HFFc6 (cell line): ENCODE measurements at regions not wholly inside any gene's neighbourhood (a gene's known extent, or its start where the extent isn't known, plus 50 kb on each side); places are given as distances from the start of the nearest gene placed in this dataset.

ENCODE experiments used
- DNase-seq: peaks from one replicate; pipeline ENCODE4 v3.0.0-alpha.2; 2018
- H3K27ac Mint-ChIP-seq: 2 replicates; pipeline ENCODE4 v1.8.0; 2020; ENCODE audit warnings: mild to moderate bottlenecking, mixed read lengths
- H3K27me3 Mint-ChIP-seq: 2 replicates; pipeline ENCODE4 v1.8.0; 2021; ENCODE audit warnings: mild to moderate bottlenecking, moderate library complexity, mixed read lengths; ENCODE audit not compliant: insufficient read depth
- H3K36me3 Mint-ChIP-seq: 2 replicates; pipeline ENCODE4 v1.8.0; 2021; ENCODE audit warnings: low read depth, mixed read lengths
- H3K4me1 Mint-ChIP-seq: 2 replicates; pipeline ENCODE4 v1.8.0; 2020; ENCODE audit warnings: low read depth, mixed read lengths
- H3K4me3 Mint-ChIP-seq: 2 replicates; pipeline ENCODE4 v1.8.0; 2020; ENCODE audit warnings: mild to moderate bottlenecking, moderate library complexity, mixed read lengths
- H3K9me3 Mint-ChIP-seq: 2 replicates; pipeline ENCODE4 v1.8.0; 2020; ENCODE audit warnings: mild to moderate bottlenecking, mixed read lengths
- CTCF ChIP-seq: fragments of 200-600 bp; sonication (generic); IDR thresholded peaks from 2 replicates; pipeline ENCODE4 v1.5.0; 2021; ENCODE audit warnings: antibody characterized with exemption, mild to moderate bottlenecking

GRCh38 chr21:35849144-35849543 lies 211.2 kb downstream of the SETD4 start:
- TF ChIP-seq CTCF = no peak
- Mint-ChIP-seq H3K9me3 (no peaks in the 10 kb centered on the region), H3K36me3 (no peaks in the 10 kb centered on the region), H3K27me3 (no peaks in the 10 kb centered on the region), H3K4me1 (peaks cover 41% of the 10 kb centered on the region), H3K27ac (no peak overlapping the region), H3K4me3 (no peak overlapping the region)
- DNase-seq = no peak

GRCh38 chr21:35843911-35844667 lies 216.2 kb downstream of the SETD4 start:
- no peak overlapping the region for H3K4me3 Mint-ChIP-seq
- DNase-seq = no peak
- no peaks in the 10 kb centered on the region; the same call in 1 of the 2 replicates for H3K27me3 Mint-ChIP-seq
- peaks cover 17% of the 10 kb centered on the region for H3K4me1 Mint-ChIP-seq
- no peaks in the 10 kb centered on the region for H3K36me3 Mint-ChIP-seq
- H3K9me3 Mint-ChIP-seq = no peaks in the 10 kb centered on the region
- no peak overlapping the region for H3K27ac Mint-ChIP-seq
- TF ChIP-seq CTCF = no peak

GRCh38 chr21:35840949-35841348 lies 219.4 kb downstream of the SETD4 start:
- H3K4me3 Mint-ChIP-seq = no peak overlapping the region
- H3K27me3 Mint-ChIP-seq = no peaks in the 10 kb centered on the region; the same call in 1 of the 2 replicates
- H3K9me3 Mint-ChIP-seq = no peaks in the 10 kb centered on the region
- H3K27ac Mint-ChIP-seq = no peak overlapping the region
- no peak for TF ChIP-seq CTCF
- no peaks in the 10 kb centered on the region for H3K36me3 Mint-ChIP-seq
- peaks cover 23% of the 10 kb centered on the region for H3K4me1 Mint-ChIP-seq
- no peak for DNase-seq

- H3K4me1 Mint-ChIP-seq = peaks cover 23% of the 10 kb centered on the region
- TF ChIP-seq CTCF = peak; percentile 95
- H3K36me3 Mint-ChIP-seq = no peaks in the 10 kb centered on the region
- no peak overlapping the region for H3K4me3 Mint-ChIP-seq
- no peak overlapping the region for H3K27ac Mint-ChIP-seq
- no peaks in the 10 kb centered on the region for H3K9me3 Mint-ChIP-seq
- DNase-seq = peak; percentile 74
- no peaks in the 10 kb centered on the region; the same call in 1 of the 2 replicates for H3K27me3 Mint-ChIP-seq
Observed at GRCh38 chr21:35840197-35840799, 220.0 kb downstream of the SETD4 start.

GRCh38 chr21:35838987-35839763 lies 221.2 kb downstream of the SETD4 start:
- DNase-seq = no peak

More at GRCh38 chr21:35838987-35839763, 221.2 kb downstream of the SETD4 start:
- no peaks in the 10 kb centered on the region for H3K36me3 Mint-ChIP-seq
- H3K9me3 Mint-ChIP-seq = no peaks in the 10 kb centered on the region
- no peak for TF ChIP-seq CTCF
- H3K27ac Mint-ChIP-seq = no peak overlapping the region
- no peaks in the 10 kb centered on the region; the same call in 1 of the 2 replicates for H3K27me3 Mint-ChIP-seq
- no peak overlapping the region for H3K4me3 Mint-ChIP-seq
- H3K4me1 Mint-ChIP-seq = peaks cover 30% of the 10 kb centered on the region
